ENCODE measurements at regions not wholly inside any gene's neighbourhood (a gene's known extent, or its start where the extent isn't known, plus 50 kb on each side); places are given as distances from the start of the nearest gene placed in this dataset.

GRCh38 chr4:147044241-147044640, 98.6 kb upstream of the TTC29 start:
- WGBS, 2 experiments (ENCODE audit: extremely low coverage in 1 of 2, insufficient coverage in 1 of 2, insufficient read length in 1 of 2, insufficient replicate concordance in 2 of 2, low coverage in 1 of 2, low lambda C conversion rate in 2 of 2, missing lambda C conversion rate in 1 of 2) = 89% methylated on average over 4 of the region's 4 CpGs; no CpG with 5 or more reads in 1 of the 2 experiments
- no peak overlapping the region for H3K27ac ChIP-seq (ENCODE audit: low read depth, low read length)
- no peaks in the 10 kb centered on the region for H3K79me2 ChIP-seq (ENCODE audit: control insufficient read depth in 1 of 2, insufficient read depth in 2 of 2, low read length in 2 of 2)
- no peak overlapping the region for H2AK5ac ChIP-seq (ENCODE audit: low read depth, low read length)
- H3K9me3 ChIP-seq (ENCODE audit: insufficient read depth in 2 of 2, low read depth in 1 of 2, low read length in 1 of 2) = no peaks in the 10 kb centered on the region
- no peaks in the 10 kb centered on the region for H3K27me3 ChIP-seq (replicated peaks in 1 of 4; ENCODE audit: control insufficient read depth in 3 of 4, extremely low read depth in 1 of 4, insufficient read depth in 3 of 4, low read length in 3 of 4)
- no peak overlapping the region for H3K4me3 ChIP-seq (ENCODE audit: extremely low read depth in 1 of 4, insufficient read depth in 2 of 4, low read depth in 3 of 4, low read length in 4 of 4)
- no peaks in the 10 kb centered on the region for H3K23me2 ChIP-seq (ENCODE audit: low read depth, low read length)
- H3K4me1 ChIP-seq (replicated peaks in 1 of 4; ENCODE audit: control insufficient read depth in 3 of 4, insufficient read depth in 4 of 4, low read length in 3 of 4) = no peaks in the 10 kb centered on the region
- H3K9ac ChIP-seq (replicated peaks in 1 of 4; ENCODE audit: extremely low read depth in 1 of 4, low read depth in 3 of 4, low read length in 3 of 4) = no peak overlapping the region
- no peak overlapping the region for H2BK120ac ChIP-seq (replicated peaks; ENCODE audit: low read depth, low read length)
- H2BK20ac ChIP-seq (ENCODE audit: low read length) = no peak overlapping the region
- H3K36me3 ChIP-seq (ENCODE audit: control insufficient read depth in 2 of 4, insufficient read depth in 4 of 4, low read length in 3 of 4) = no peaks in the 10 kb centered on the region
- H3K56ac ChIP-seq (replicated peaks; ENCODE audit: insufficient read length, low read depth, low read length) = no peak overlapping the region
- ChIA-PET POLR2A (ENCODE audit: partially characterized antibody) (no interaction called here), CTCF (ENCODE audit: partially characterized antibody) (interaction anchor here (0.7 to 2.6 kb wide), 3 partner anchors 26 to 485 kb away, joined by 3 to 9 read pairs (median 3); no protein-coding TSS in a partner anchor)
- no peak overlapping the region for H4K91ac ChIP-seq (replicated peaks; ENCODE audit: insufficient read length, low read length)
- DNase-seq (ENCODE audit: low read depth in 1 of 2, low spot score in 2 of 2) (no peak), FAIRE-seq (no peak)
- H2BK12ac ChIP-seq (ENCODE audit: low read depth, low read length) = no peak overlapping the region
- H3K4ac ChIP-seq (replicated peaks; ENCODE audit: insufficient read length, low read depth, low read length) = no peak overlapping the region
- H2BK15ac ChIP-seq (ENCODE audit: low read length) = no peak overlapping the region
- no peak overlapping the region for H3K4me2 ChIP-seq (ENCODE audit: insufficient read depth in 1 of 2, low read depth in 2 of 2, low read length in 2 of 2)
- no peak overlapping the region for H4K5ac ChIP-seq (ENCODE audit: insufficient read length, low read depth, low read length)
- no peaks in the 10 kb centered on the region for H4K20me1 ChIP-seq (replicated peaks in 1 of 2; ENCODE audit: control insufficient read depth in 1 of 2, insufficient read depth in 2 of 2, low read length in 2 of 2)
- H2AFZ ChIP-seq (ENCODE audit: low read length) = no peak overlapping the region
- H3K18ac ChIP-seq (ENCODE audit: extremely low read depth, low read length) = no peak overlapping the region
- no peak overlapping the region for H3K23ac ChIP-seq (ENCODE audit: insufficient read length)
- TF ChIP-seq NRF1 (IDR thresholded peaks at IDR 0.05; ENCODE audit: low read depth, low read length) = no peak
- no peak for TF ChIP-seq POU5F1 (IDR thresholded peaks at IDR 0.05; ENCODE audit: low read depth, low read length)
- no peak for TF ChIP-seq PHF8 (conservative IDR thresholded peaks at IDR 0.05; ENCODE audit: low read depth, low read length)
- TF ChIP-seq ASH2L (IDR thresholded peaks at IDR 0.05; ENCODE audit: low read length) = no peak
- TF ChIP-seq NANOG (IDR thresholded peaks at IDR 0.05; ENCODE audit: insufficient read depth, low read depth, low read length, poor library complexity, severe bottlenecking) = no peak
- TF ChIP-seq KDM5A (IDR thresholded peaks at IDR 0.05; ENCODE audit: low read length) = no peak
- no peak for TF ChIP-seq CHD1 (IDR thresholded peaks at IDR 0.05; ENCODE audit: low read depth, low read length)
- TF ChIP-seq CBX5 (IDR thresholded peaks at IDR 0.05; ENCODE audit: low read depth, low read length) = no peak
- no peak for TF ChIP-seq SIN3A (conservative IDR thresholded peaks at IDR 0.05 in 1 of 2, IDR thresholded peaks at IDR 0.05 in 1 of 2; ENCODE audit: low read depth in 1 of 2, low read length in 2 of 2)
- no peak for TF ChIP-seq EGR1 (IDR thresholded peaks at IDR 0.05; ENCODE audit: borderline replicate concordance, low read depth, low read length)
- no peak for TF ChIP-seq TCF12 (IDR thresholded peaks at IDR 0.05; ENCODE audit: low read depth, low read length)
- TF ChIP-seq BACH1 (IDR thresholded peaks at IDR 0.05; ENCODE audit: low read length) = no peak
- no peak for TF ChIP-seq BRCA1 (IDR thresholded peaks at IDR 0.05; ENCODE audit: low read depth, low read length)
- H4K8ac ChIP-seq (ENCODE audit: extremely low read depth, insufficient read depth, low read length) = no peak overlapping the region
- H2BK5ac ChIP-seq (ENCODE audit: low read depth, low read length) = no peak overlapping the region
- no peaks in the 10 kb centered on the region for H3K79me1 ChIP-seq (ENCODE audit: low read depth, low read length)
- no peak overlapping the region for H3K14ac ChIP-seq (ENCODE audit: insufficient read length)
